HL-60 (cell line): ENCODE measurements at regions not wholly inside any gene's neighbourhood (a gene's known extent, or its start where the extent isn't known, plus 50 kb on each side); places are given as distances from the start of the nearest gene placed in this dataset.

Experiments used
- DNase-seq, 2 experiments: peaks; one replicate each; pipeline ENCODE4 v3.0.0-alpha.2; 2010 to 2020; ENCODE audit warnings: low read depth in 1 of 2, low spot score in 1 of 2
- H3K27ac ChIP-seq: fragments of 250-450 bp; sonication (Bioruptor Pico); replicated peaks from 2 replicates; pipeline ENCODE4 v1.5.1; 2020; ENCODE audit warnings: mild to moderate bottlenecking, moderate library complexity
- H3K27me3 ChIP-seq: fragments of 250-450 bp; sonication (Bioruptor Pico); 2 replicates; pipeline ENCODE4 v1.5.1; 2021; ENCODE audit warnings: mild to moderate bottlenecking, moderate library complexity; ENCODE audit not compliant: insufficient read depth, poor library complexity, severe bottlenecking
- H3K4me3 ChIP-seq: replicated peaks from 2 replicates; pipeline ENCODE4 v1.5.1; 2011; ENCODE audit warnings: mild to moderate bottlenecking, control low read depth, low read length; ENCODE audit not compliant: insufficient read depth
- CTCF ChIP-seq: IDR thresholded peaks from one replicate; pipeline ENCODE4 v1.5.1; 2011; ENCODE audit warnings: low read length, control low read depth, inconsistent platforms; ENCODE audit not compliant: insufficient read depth
- GABPA ChIP-seq: IDR thresholded peaks from 2 replicates; pipeline ENCODE4 v1.6.1; 2012; ENCODE audit warnings: low read depth
- POLR2AphosphoS5 ChIP-seq: IDR thresholded peaks from 2 replicates; pipeline ENCODE4 v1.6.1; 2012; ENCODE audit warnings: low read depth
- REST ChIP-seq: IDR thresholded peaks from 2 replicates; pipeline ENCODE4 v1.6.1; 2012; ENCODE audit warnings: low read depth; ENCODE audit not compliant: insufficient replicate concordance
- SPI1 ChIP-seq: IDR thresholded peaks from 2 replicates; pipeline ENCODE4 v1.6.1; 2012; ENCODE audit warnings: low read depth, mild to moderate bottlenecking, borderline replicate concordance

GRCh38 chr7:17557251-17557671, 258.8 kb downstream of the AHR start:
- Histone ChIP-seq H3K4me3 (no peak overlapping the region), H3K27me3 (no peaks in the 10 kb centered on the region), H3K27ac (no peak overlapping the region)
- no peak for TF ChIP-seq GABPA
- no peak for TF ChIP-seq REST
- no peak for TF ChIP-seq CTCF
- no peak for TF ChIP-seq POLR2AphosphoS5
- TF ChIP-seq SPI1: no peak
- no peak for DNase-seq

GRCh38 chr7:17558135-17558534, 259.7 kb downstream of the AHR start:
- DNase-seq: no peak
- H3K4me3 ChIP-seq: no peak overlapping the region

More at GRCh38 chr7:17558135-17558534, 259.7 kb downstream of the AHR start:
- H3K27me3 ChIP-seq: no peaks in the 10 kb centered on the region
- no peak overlapping the region for H3K27ac ChIP-seq
- TF ChIP-seq SPI1 (no peak), REST (no peak), POLR2AphosphoS5 (no peak), CTCF (no peak), GABPA (no peak)
